Nephron (organoid): ENCODE measurements at regions not wholly inside any gene's neighbourhood (a gene's known extent, or its start where the extent isn't known, plus 50 kb on each side); places are given as distances from the start of the nearest gene placed in this dataset.
"Not testable (repeated sequence)": the region's sequence is repeated elsewhere in the genome, so short reads cannot be mapped to it uniquely, and the experiment has no call there.

Source experiments
- H3K27ac Mint-ChIP-seq, 3 experiments: 2 replicates each; pipeline ENCODE4 v1.8.0; 2020; ENCODE audit warnings: mixed read lengths in 3 of 3, mild to moderate bottlenecking in 2 of 3, moderate library complexity in 1 of 3
- H3K27me3 Mint-ChIP-seq: 2 replicates; pipeline ENCODE4 v1.8.0; 2021; ENCODE audit warnings: low read depth, mild to moderate bottlenecking, moderate library complexity, mixed read lengths
- H3K36me3 Mint-ChIP-seq: 2 replicates; pipeline ENCODE4 v1.8.0; 2020; ENCODE audit warnings: low read depth, mixed read lengths
- H3K4me1 Mint-ChIP-seq: 2 replicates; pipeline ENCODE4 v1.8.0; 2020; ENCODE audit warnings: mixed read lengths
- H3K4me3 Mint-ChIP-seq, 3 experiments: 2 replicates each; pipeline ENCODE4 v1.8.0; 2020; ENCODE audit warnings: mild to moderate bottlenecking in 3 of 3, mixed read lengths in 3 of 3, moderate library complexity in 2 of 3
- H3K9me3 Mint-ChIP-seq: 2 replicates; pipeline ENCODE4 v1.8.0; 2020; ENCODE audit warnings: mixed read lengths
- CTCF ChIP-seq, 3 experiments: fragments of 200-600 bp; sonication (generic); IDR thresholded peaks; one replicate each; pipeline ENCODE4 v1.5.0; 2021; ENCODE audit warnings: antibody characterized with exemption in 3 of 3; ENCODE audit not compliant: unreplicated experiment in 3 of 3

- Mint-ChIP-seq H3K36me3 (no peaks in the 10 kb centered on the region), H3K9me3 (no peaks in the 10 kb centered on the region), H3K4me1 (no peaks in the 10 kb centered on the region), H3K27me3 (no peaks in the 10 kb centered on the region), H3K4me3 (no peak overlapping the region), H3K27ac (no peak overlapping the region)
- TF ChIP-seq CTCF (IDR thresholded peaks at IDR 0.05; ENCODE audit: unreplicated experiment in 3 of 3), result no peak
These were observed 1542.8 kb downstream of the TSPY10 start for GRCh38 chrY:11070250-11071113.

GRCh38 chrY:11085801-11086200 lies 1558.1 kb downstream of the TSPY10 start:
- H3K36me3 Mint-ChIP-seq, H3K9me3 Mint-ChIP-seq, H3K27ac Mint-ChIP-seq, H3K4me3 Mint-ChIP-seq, H3K4me1 Mint-ChIP-seq, H3K27me3 Mint-ChIP-seq: not testable (repeated sequence)

- not testable (repeated sequence) for H3K27me3 Mint-ChIP-seq
These were observed 1569.8 kb downstream of the TSPY10 start for GRCh38 chrY:11097498-11097897.

GRCh38 chrY:11098419-11098818 lies 1570.7 kb downstream of the TSPY10 start:
- not testable (repeated sequence) for H3K27me3 Mint-ChIP-seq, H3K36me3 Mint-ChIP-seq, H3K27ac Mint-ChIP-seq, H3K4me1 Mint-ChIP-seq, H3K9me3 Mint-ChIP-seq, H3K4me3 Mint-ChIP-seq

More at GRCh38 chrY:11097498-11097897, 1569.8 kb downstream of the TSPY10 start:
- not testable (repeated sequence) for H3K27ac Mint-ChIP-seq, H3K9me3 Mint-ChIP-seq, H3K4me3 Mint-ChIP-seq, H3K36me3 Mint-ChIP-seq, H3K4me1 Mint-ChIP-seq

GRCh38 chrY:11099004-11099403 lies 1571.3 kb downstream of the TSPY10 start:
- H3K36me3 Mint-ChIP-seq, result no peaks in the 10 kb centered on the region
- H3K4me3 Mint-ChIP-seq, result no peak overlapping the region
- no peak overlapping the region for H3K27ac Mint-ChIP-seq
- no peaks in the 10 kb centered on the region for H3K9me3 Mint-ChIP-seq
- no peaks in the 10 kb centered on the region for H3K27me3 Mint-ChIP-seq
- no peaks in the 10 kb centered on the region for H3K4me1 Mint-ChIP-seq
- TF ChIP-seq CTCF (IDR thresholded peaks at IDR 0.05; ENCODE audit: unreplicated experiment in 3 of 3), result no peak

GRCh38 chrY:11100472-11100871 lies 1572.8 kb downstream of the TSPY10 start:
- not testable (repeated sequence) for H3K27ac Mint-ChIP-seq, H3K36me3 Mint-ChIP-seq, H3K4me1 Mint-ChIP-seq, H3K9me3 Mint-ChIP-seq, H3K4me3 Mint-ChIP-seq, H3K27me3 Mint-ChIP-seq

GRCh38 chrY:11102987-11103386 lies 1575.3 kb downstream of the TSPY10 start:
- not testable (repeated sequence) for H3K4me3 Mint-ChIP-seq, H3K9me3 Mint-ChIP-seq, H3K4me1 Mint-ChIP-seq, H3K27ac Mint-ChIP-seq, H3K36me3 Mint-ChIP-seq, H3K27me3 Mint-ChIP-seq

- not testable (repeated sequence) for H3K4me1 Mint-ChIP-seq, H3K27me3 Mint-ChIP-seq, H3K27ac Mint-ChIP-seq, H3K4me3 Mint-ChIP-seq, H3K36me3 Mint-ChIP-seq, H3K9me3 Mint-ChIP-seq
These were observed 1579.6 kb downstream of the TSPY10 start for GRCh38 chrY:11107127-11107918.

GRCh38 chrY:11151724-11152123 lies 1549.3 kb upstream of the USP9Y start:
- not testable (repeated sequence) for H3K9me3 Mint-ChIP-seq, H3K27me3 Mint-ChIP-seq, H3K4me1 Mint-ChIP-seq, H3K27ac Mint-ChIP-seq, H3K4me3 Mint-ChIP-seq, H3K36me3 Mint-ChIP-seq

- not testable (repeated sequence) for H3K9me3 Mint-ChIP-seq, H3K36me3 Mint-ChIP-seq, H3K27ac Mint-ChIP-seq, H3K4me1 Mint-ChIP-seq, H3K4me3 Mint-ChIP-seq, H3K27me3 Mint-ChIP-seq
These were observed 1544.9 kb upstream of the USP9Y start for GRCh38 chrY:11156100-11156499.

- not testable (repeated sequence) for H3K4me1 Mint-ChIP-seq, H3K36me3 Mint-ChIP-seq, H3K27me3 Mint-ChIP-seq, H3K27ac Mint-ChIP-seq, H3K9me3 Mint-ChIP-seq, H3K4me3 Mint-ChIP-seq
These were observed 1544.2 kb upstream of the USP9Y start for GRCh38 chrY:11156846-11157245.

GRCh38 chrY:11177033-11177432 lies 1524.0 kb upstream of the USP9Y start:
- not testable (repeated sequence) for H3K27me3 Mint-ChIP-seq, H3K27ac Mint-ChIP-seq, H3K9me3 Mint-ChIP-seq, H3K4me1 Mint-ChIP-seq, H3K36me3 Mint-ChIP-seq, H3K4me3 Mint-ChIP-seq

- not testable (repeated sequence) for H3K4me1 Mint-ChIP-seq, H3K36me3 Mint-ChIP-seq, H3K27me3 Mint-ChIP-seq, H3K4me3 Mint-ChIP-seq, H3K9me3 Mint-ChIP-seq, H3K27ac Mint-ChIP-seq
These were observed 1499.9 kb upstream of the USP9Y start for GRCh38 chrY:11201133-11201532.
